Panc1 (cell line): ENCODE measurements at regions not wholly inside any gene's neighbourhood (a gene's known extent, or its start where the extent isn't known, plus 50 kb on each side); places are given as distances from the start of the nearest gene placed in this dataset.

ENCODE experiments used
- SIN3A ChIP-seq: IDR thresholded peaks from 2 replicates; pipeline ENCODE4 v1.6.1; 2012; ENCODE audit warnings: low read depth, mild to moderate bottlenecking, low read length, moderate library complexity, borderline replicate concordance; ENCODE audit not compliant: insufficient read depth
- TCF7L2 ChIP-seq: IDR thresholded peaks from 2 replicates; pipeline ENCODE4 v1.6.1; 2011; ENCODE audit warnings: mild to moderate bottlenecking, low read depth, low read length, inconsistent platforms
- TF ChIP-seq, protein P1 (sequence below): fragments of 450-650 bp; IDR thresholded peaks from 2 replicates; pipeline ENCODE4 v1.5.1; 2017; ENCODE audit warnings: mild to moderate bottlenecking
- TF ChIP-seq, protein P2 (sequence below), 2 experiments: IDR thresholded peaks; 2 replicates each; pipeline ENCODE4 v1.6.1; 2011 to 2012; ENCODE audit warnings: low read depth in 2 of 2, control low read depth in 1 of 2, low read length in 1 of 2, mild to moderate bottlenecking in 1 of 2, moderate library complexity in 1 of 2; ENCODE audit not compliant: insufficient read depth in 1 of 2

DNA sequence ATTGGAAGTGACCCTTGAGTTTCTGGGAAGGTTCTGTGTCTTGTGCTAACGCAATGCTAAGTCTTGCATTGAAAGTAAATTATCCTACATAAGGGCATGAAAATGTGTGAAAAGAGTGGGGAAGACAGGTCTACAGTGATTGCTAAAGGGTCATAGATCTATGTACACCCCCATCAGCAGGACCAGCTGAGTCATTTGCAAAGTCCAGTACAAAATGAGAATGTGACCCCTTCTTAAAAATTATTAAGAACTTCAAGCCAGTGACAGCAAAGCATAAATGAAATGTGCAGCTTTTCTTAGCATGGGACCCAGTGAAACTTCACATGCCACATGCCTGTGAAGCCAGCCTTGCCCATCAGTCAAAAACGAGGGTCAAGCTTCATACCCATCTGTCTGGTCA lies 640.7 kb upstream of the MKI67 start:
- TF ChIP-seq, protein P1, sequence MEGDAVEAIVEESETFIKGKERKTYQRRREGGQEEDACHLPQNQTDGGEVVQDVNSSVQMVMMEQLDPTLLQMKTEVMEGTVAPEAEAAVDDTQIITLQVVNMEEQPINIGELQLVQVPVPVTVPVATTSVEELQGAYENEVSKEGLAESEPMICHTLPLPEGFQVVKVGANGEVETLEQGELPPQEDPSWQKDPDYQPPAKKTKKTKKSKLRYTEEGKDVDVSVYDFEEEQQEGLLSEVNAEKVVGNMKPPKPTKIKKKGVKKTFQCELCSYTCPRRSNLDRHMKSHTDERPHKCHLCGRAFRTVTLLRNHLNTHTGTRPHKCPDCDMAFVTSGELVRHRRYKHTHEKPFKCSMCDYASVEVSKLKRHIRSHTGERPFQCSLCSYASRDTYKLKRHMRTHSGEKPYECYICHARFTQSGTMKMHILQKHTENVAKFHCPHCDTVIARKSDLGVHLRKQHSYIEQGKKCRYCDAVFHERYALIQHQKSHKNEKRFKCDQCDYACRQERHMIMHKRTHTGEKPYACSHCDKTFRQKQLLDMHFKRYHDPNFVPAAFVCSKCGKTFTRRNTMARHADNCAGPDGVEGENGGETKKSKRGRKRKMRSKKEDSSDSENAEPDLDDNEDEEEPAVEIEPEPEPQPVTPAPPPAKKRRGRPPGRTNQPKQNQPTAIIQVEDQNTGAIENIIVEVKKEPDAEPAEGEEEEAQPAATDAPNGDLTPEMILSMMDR, result no peak
- TF ChIP-seq TCF7L2 (no peak), SIN3A (no peak)
- TF ChIP-seq, protein P2, sequence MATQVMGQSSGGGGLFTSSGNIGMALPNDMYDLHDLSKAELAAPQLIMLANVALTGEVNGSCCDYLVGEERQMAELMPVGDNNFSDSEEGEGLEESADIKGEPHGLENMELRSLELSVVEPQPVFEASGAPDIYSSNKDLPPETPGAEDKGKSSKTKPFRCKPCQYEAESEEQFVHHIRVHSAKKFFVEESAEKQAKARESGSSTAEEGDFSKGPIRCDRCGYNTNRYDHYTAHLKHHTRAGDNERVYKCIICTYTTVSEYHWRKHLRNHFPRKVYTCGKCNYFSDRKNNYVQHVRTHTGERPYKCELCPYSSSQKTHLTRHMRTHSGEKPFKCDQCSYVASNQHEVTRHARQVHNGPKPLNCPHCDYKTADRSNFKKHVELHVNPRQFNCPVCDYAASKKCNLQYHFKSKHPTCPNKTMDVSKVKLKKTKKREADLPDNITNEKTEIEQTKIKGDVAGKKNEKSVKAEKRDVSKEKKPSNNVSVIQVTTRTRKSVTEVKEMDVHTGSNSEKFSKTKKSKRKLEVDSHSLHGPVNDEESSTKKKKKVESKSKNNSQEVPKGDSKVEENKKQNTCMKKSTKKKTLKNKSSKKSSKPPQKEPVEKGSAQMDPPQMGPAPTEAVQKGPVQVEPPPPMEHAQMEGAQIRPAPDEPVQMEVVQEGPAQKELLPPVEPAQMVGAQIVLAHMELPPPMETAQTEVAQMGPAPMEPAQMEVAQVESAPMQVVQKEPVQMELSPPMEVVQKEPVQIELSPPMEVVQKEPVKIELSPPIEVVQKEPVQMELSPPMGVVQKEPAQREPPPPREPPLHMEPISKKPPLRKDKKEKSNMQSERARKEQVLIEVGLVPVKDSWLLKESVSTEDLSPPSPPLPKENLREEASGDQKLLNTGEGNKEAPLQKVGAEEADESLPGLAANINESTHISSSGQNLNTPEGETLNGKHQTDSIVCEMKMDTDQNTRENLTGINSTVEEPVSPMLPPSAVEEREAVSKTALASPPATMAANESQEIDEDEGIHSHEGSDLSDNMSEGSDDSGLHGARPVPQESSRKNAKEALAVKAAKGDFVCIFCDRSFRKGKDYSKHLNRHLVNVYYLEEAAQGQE (IDR thresholded peaks at IDR 0.05; ENCODE audit: insufficient read depth in 1 of 2, low read depth in 2 of 2, low read length in 1 of 2), result no peak
